Calu3 (cell line): ENCODE measurements at regions not wholly inside any gene's neighbourhood (a gene's known extent, or its start where the extent isn't known, plus 50 kb on each side); places are given as distances from the start of the nearest gene placed in this dataset.
"Not testable (repeated sequence)": the region's sequence is repeated elsewhere in the genome, so short reads cannot be mapped to it uniquely, and the experiment has no call there.

ENCODE experiments used
- BruUV-seq: library from RNA; stranded (reverse); fragments of 400-500 nt; replicated peaks from 2 replicates; lab custom pipeline; 2021; lab: Mats Ljungman, UMichigan
- CTCF ChIA-PET: fragments of 300-600 bp; sonication (Branson Sonifier 250); formaldehyde crosslinking; loops from one replicate; lab custom pipeline; 2022; ENCODE audit warnings: antibody characterized with exemption; lab: Charles Lee
- DNase-seq: peaks from one replicate; pipeline ENCODE4 v3.0.0; 2022
- H3K27ac Mint-ChIP-seq: one replicate; pipeline ENCODE4 v1.8.0; 2022; ENCODE audit warnings: mixed read lengths; ENCODE audit not compliant: unreplicated experiment
- H3K27me3 Mint-ChIP-seq: one replicate; pipeline ENCODE4 v1.8.0; 2022; ENCODE audit warnings: mixed read lengths; ENCODE audit not compliant: unreplicated experiment
- H3K36me3 Mint-ChIP-seq: one replicate; pipeline ENCODE4 v1.8.0; 2022; ENCODE audit warnings: mild to moderate bottlenecking, moderate library complexity, mixed read lengths; ENCODE audit not compliant: insufficient read depth, unreplicated experiment
- H3K4me1 Mint-ChIP-seq: one replicate; pipeline ENCODE4 v1.8.0; 2022; ENCODE audit warnings: mild to moderate bottlenecking, low read depth, mixed read lengths; ENCODE audit not compliant: unreplicated experiment
- H3K4me3 Mint-ChIP-seq: one replicate; pipeline ENCODE4 v1.8.0; 2022; ENCODE audit warnings: mild to moderate bottlenecking, low read depth, moderate library complexity, mixed read lengths; ENCODE audit not compliant: unreplicated experiment
- H3K9me3 Mint-ChIP-seq: one replicate; pipeline ENCODE4 v1.8.0; 2022; ENCODE audit warnings: low read depth, mixed read lengths; ENCODE audit not compliant: unreplicated experiment
- intact Hi-C: fragments of 100-400 bp; cut with micrococcal nuclease; formaldehyde crosslinking; loops from one replicate; pipeline ENCODE4 v1.10.0; 2022; ENCODE audit not compliant: unreplicated experiment
- TF ChIP-seq, protein P1 (sequence below): fragments of 200-600 bp; IDR thresholded peaks from one replicate; pipeline ENCODE4 v1.8.0; 2022; ENCODE audit warnings: antibody characterized with exemption; ENCODE audit not compliant: unreplicated experiment

- H3K4me3 Mint-ChIP-seq, result no peak overlapping the region
- H3K36me3 Mint-ChIP-seq, result no peaks in the 10 kb centered on the region
- H3K27ac Mint-ChIP-seq, result no peak overlapping the region
- intact Hi-C loops, result no loop called here
- CTCF ChIA-PET, result no interaction called here
- no peaks in the 10 kb centered on the region for H3K4me1 Mint-ChIP-seq
- peaks cover 8% of the 10 kb centered on the region for H3K9me3 Mint-ChIP-seq
- BruUV-seq, result no TSS peak
- no peaks in the 10 kb centered on the region for H3K27me3 Mint-ChIP-seq
- TF ChIP-seq, protein P1, sequence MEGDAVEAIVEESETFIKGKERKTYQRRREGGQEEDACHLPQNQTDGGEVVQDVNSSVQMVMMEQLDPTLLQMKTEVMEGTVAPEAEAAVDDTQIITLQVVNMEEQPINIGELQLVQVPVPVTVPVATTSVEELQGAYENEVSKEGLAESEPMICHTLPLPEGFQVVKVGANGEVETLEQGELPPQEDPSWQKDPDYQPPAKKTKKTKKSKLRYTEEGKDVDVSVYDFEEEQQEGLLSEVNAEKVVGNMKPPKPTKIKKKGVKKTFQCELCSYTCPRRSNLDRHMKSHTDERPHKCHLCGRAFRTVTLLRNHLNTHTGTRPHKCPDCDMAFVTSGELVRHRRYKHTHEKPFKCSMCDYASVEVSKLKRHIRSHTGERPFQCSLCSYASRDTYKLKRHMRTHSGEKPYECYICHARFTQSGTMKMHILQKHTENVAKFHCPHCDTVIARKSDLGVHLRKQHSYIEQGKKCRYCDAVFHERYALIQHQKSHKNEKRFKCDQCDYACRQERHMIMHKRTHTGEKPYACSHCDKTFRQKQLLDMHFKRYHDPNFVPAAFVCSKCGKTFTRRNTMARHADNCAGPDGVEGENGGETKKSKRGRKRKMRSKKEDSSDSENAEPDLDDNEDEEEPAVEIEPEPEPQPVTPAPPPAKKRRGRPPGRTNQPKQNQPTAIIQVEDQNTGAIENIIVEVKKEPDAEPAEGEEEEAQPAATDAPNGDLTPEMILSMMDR, result no peak
- DNase-seq, result no peak
Measured at GRCh38 chr3:187856555-187856954, 111.3 kb upstream of the BCL6 start.

DNA sequence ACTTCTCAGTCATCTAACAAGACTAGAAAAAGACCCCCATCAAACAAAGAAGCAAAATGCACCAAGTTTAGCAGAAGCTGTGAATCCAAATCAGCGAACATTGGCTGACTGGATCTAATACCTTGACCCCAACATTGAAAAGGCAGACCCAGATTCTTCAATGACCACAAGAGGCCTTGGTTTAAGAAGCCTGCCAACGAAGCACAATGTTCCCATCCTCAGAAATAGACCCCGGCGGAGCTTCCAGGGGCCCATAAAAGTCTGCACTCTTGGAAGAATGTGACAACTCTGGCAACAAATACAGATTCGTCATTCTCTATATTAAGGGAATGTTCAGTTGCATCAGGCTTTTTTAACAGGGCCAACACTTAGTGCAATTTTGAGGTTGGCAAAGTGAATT, 112.8 kb upstream of the BCL6 start:
- Mint-ChIP-seq H3K36me3 (no peaks in the 10 kb centered on the region), H3K4me1 (no peaks in the 10 kb centered on the region), H3K27me3 (no peaks in the 10 kb centered on the region), H3K4me3 (no peak overlapping the region), H3K9me3 (peaks cover 6% of the 10 kb centered on the region), H3K27ac (no peak overlapping the region)
- no peak for DNase-seq
- TF ChIP-seq, protein P1, result no peak
- intact Hi-C loops, result no loop called here
- CTCF ChIA-PET, result no interaction called here
- BruUV-seq, result no TSS peak

- H3K27ac Mint-ChIP-seq, result no peak overlapping the region
- H3K9me3 Mint-ChIP-seq, result peaks cover 6% of the 10 kb centered on the region
- no peaks in the 10 kb centered on the region for H3K36me3 Mint-ChIP-seq
- no peak overlapping the region for H3K4me3 Mint-ChIP-seq
- CTCF ChIA-PET, result no interaction called here
- no peaks in the 10 kb centered on the region for H3K4me1 Mint-ChIP-seq
- TF ChIP-seq, protein P1, result no peak
- intact Hi-C loops, result no loop called here
- H3K27me3 Mint-ChIP-seq, result no peaks in the 10 kb centered on the region
- no TSS peak for BruUV-seq
- no peak for DNase-seq
Measured at GRCh38 chr3:187858711-187859110, 113.4 kb upstream of the BCL6 start.

DNA sequence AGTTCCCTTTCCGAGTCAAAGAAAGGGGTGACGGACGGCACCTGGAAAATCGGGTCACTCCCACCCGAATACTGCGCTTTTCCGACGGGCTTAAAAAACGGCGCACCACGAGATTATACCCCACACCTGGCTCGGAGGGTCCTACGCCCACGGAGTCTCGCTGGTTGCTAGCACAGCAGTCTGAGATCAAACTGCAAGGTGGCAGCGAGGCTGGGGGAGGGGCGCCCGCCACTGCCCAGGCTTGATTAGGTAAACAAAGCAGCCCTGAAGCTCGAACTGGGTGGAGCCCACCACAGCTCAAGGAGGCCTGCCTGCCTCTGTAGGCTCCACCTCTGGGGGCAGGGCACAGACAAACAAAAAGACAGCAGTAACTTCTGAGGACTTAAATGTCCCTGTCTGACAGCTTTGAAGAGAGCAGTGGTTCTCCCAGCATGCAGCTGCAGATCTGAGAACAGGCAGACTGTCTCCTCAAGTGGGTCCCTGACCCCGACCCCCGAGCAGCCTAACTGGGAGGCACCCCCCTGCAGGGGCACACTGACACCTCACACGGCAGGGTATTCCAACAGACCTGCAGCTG, 117.5 kb upstream of the BCL6 start:
- BruUV-seq, intact Hi-C loops, H3K36me3 Mint-ChIP-seq, DNase-seq, H3K4me3 Mint-ChIP-seq, H3K27ac Mint-ChIP-seq, H3K4me1 Mint-ChIP-seq, H3K9me3 Mint-ChIP-seq, H3K27me3 Mint-ChIP-seq: not testable (repeated sequence)
- CTCF ChIA-PET, result interaction anchor here (0.7 kb wide), 1 partner anchor 75 kb away, joined by 3 read pairs; no protein-coding TSS in a partner anchor
